ENCODE measurements at regions not wholly inside any gene's neighbourhood (a gene's known extent, or its start where the extent isn't known, plus 50 kb on each side); places are given as distances from the start of the nearest gene placed in this dataset.

DNA sequence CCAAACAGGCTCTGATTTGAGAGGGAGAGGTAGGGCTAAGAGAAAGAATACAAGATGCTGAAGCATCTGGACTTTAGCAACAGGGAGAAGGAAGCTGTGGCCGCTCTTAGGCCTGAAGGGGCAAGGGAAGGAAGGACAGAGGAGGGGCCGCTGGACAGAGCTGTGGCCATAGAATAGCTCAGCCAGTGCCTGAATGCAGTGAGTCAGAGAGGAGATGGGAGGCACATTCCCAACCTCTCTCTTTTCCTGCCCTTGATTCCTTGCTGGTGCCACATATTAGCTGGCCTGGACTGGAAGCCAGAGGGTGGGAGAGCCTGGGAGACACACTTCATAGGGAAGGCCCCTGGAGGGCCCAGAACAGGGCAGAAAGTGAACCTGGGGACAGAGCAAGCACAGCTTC is 83.4 kb upstream of the POU3F1 start:
- TF ChIP-seq, protein P1, sequence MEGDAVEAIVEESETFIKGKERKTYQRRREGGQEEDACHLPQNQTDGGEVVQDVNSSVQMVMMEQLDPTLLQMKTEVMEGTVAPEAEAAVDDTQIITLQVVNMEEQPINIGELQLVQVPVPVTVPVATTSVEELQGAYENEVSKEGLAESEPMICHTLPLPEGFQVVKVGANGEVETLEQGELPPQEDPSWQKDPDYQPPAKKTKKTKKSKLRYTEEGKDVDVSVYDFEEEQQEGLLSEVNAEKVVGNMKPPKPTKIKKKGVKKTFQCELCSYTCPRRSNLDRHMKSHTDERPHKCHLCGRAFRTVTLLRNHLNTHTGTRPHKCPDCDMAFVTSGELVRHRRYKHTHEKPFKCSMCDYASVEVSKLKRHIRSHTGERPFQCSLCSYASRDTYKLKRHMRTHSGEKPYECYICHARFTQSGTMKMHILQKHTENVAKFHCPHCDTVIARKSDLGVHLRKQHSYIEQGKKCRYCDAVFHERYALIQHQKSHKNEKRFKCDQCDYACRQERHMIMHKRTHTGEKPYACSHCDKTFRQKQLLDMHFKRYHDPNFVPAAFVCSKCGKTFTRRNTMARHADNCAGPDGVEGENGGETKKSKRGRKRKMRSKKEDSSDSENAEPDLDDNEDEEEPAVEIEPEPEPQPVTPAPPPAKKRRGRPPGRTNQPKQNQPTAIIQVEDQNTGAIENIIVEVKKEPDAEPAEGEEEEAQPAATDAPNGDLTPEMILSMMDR (IDR thresholded peaks at IDR 0.05; ENCODE audit: poor library complexity, severe bottlenecking), result no peak
- TF ChIP-seq POLR2AphosphoS5 (IDR thresholded peaks at IDR 0.05), result no peak

Data from neural cell (in vitro differentiated cells).